ENCODE measurements at regions not wholly inside any gene's neighbourhood (a gene's known extent, or its start where the extent isn't known, plus 50 kb on each side); places are given as distances from the start of the nearest gene placed in this dataset.
"Not testable (repeated sequence)": the region's sequence is repeated elsewhere in the genome, so short reads cannot be mapped to it uniquely, and the experiment has no call there.

DNA sequence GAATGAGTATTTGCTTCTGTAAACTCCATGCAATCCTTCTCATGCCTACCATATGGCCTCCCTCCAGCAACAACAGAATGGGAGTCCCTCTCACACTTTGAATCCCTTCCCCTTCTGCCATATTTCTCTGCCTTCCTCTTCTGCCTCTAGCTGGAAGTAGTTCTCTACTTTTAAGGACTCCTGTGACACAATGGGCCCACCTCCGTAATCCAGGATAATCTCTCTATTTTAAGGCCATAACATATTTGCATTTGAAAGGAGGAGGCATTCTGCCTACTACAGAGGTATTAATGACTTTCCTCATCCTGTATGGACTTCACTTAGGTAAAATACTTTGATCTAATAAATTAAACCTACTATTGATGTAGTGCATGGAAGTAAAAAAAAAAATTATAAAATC lies 155.4 kb upstream of the ITGA1 start:
- H3K36me3 Mint-ChIP-seq (ENCODE audit: low read depth) = no peaks in the 10 kb centered on the region
- H3K9me3 Mint-ChIP-seq = peaks cover 3% of the 10 kb centered on the region
- no peaks in the 10 kb centered on the region for H3K4me1 Mint-ChIP-seq
- TF ChIP-seq, protein P1, sequence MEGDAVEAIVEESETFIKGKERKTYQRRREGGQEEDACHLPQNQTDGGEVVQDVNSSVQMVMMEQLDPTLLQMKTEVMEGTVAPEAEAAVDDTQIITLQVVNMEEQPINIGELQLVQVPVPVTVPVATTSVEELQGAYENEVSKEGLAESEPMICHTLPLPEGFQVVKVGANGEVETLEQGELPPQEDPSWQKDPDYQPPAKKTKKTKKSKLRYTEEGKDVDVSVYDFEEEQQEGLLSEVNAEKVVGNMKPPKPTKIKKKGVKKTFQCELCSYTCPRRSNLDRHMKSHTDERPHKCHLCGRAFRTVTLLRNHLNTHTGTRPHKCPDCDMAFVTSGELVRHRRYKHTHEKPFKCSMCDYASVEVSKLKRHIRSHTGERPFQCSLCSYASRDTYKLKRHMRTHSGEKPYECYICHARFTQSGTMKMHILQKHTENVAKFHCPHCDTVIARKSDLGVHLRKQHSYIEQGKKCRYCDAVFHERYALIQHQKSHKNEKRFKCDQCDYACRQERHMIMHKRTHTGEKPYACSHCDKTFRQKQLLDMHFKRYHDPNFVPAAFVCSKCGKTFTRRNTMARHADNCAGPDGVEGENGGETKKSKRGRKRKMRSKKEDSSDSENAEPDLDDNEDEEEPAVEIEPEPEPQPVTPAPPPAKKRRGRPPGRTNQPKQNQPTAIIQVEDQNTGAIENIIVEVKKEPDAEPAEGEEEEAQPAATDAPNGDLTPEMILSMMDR (IDR thresholded peaks at IDR 0.05; ENCODE audit: unreplicated experiment in 3 of 3) = no peak
- H3K27me3 Mint-ChIP-seq (ENCODE audit: low read depth) = no peaks in the 10 kb centered on the region
- no peak overlapping the region for H3K4me3 Mint-ChIP-seq
- H3K27ac Mint-ChIP-seq = no peak overlapping the region

DNA sequence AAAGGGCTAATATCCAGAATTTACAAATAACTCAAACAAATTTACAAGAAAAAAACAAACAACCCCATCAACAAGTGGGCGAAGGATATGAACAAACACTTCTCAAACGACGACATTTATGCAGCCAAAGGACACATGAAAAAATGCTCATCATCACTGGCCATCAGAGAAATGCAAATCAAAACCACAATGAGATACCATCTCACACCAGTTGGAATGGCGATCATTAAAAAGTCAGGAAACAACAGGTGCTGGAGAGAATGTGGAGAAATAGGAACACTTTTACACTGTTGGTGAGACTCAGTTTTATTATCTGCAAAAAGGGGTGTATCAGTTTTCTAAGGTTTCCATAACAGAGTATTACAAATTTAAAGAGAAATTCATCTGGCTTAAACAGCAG lies 153.5 kb upstream of the ITGA1 start:
- not testable (repeated sequence) for H3K4me3 Mint-ChIP-seq; H3K36me3 Mint-ChIP-seq (ENCODE audit: low read depth); H3K27ac Mint-ChIP-seq; H3K27me3 Mint-ChIP-seq (ENCODE audit: low read depth); H3K9me3 Mint-ChIP-seq; H3K4me1 Mint-ChIP-seq

DNA sequence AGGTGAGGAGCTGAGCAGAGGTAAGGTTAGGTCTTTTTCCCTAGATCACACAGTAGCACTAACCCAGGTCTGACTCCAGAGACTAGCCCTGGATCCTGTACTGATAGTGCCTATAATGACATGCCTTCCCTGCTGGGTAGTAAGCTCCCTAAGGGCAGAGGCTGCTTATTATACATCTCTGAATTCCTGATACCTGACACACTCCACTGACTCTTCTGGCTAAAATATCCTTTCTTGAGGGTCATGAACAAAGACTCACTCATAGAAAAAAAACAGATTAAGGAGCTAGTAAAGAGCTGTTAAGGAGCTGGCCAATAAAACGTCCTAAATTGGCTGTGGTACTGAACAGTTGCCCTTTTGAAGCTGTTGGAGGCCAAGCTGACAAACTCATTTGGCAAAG lies 149.0 kb upstream of the ITGA1 start:
- Mint-ChIP-seq H3K4me3 (no peak overlapping the region), H3K27me3 (ENCODE audit: low read depth) (no peaks in the 10 kb centered on the region), H3K9me3 (peaks cover 14% of the 10 kb centered on the region), H3K27ac (no peak overlapping the region), H3K36me3 (ENCODE audit: low read depth) (no peaks in the 10 kb centered on the region), H3K4me1 (no peaks in the 10 kb centered on the region)
- TF ChIP-seq, protein P1 (IDR thresholded peaks at IDR 0.05; ENCODE audit: unreplicated experiment in 3 of 3) = no peak

DNA sequence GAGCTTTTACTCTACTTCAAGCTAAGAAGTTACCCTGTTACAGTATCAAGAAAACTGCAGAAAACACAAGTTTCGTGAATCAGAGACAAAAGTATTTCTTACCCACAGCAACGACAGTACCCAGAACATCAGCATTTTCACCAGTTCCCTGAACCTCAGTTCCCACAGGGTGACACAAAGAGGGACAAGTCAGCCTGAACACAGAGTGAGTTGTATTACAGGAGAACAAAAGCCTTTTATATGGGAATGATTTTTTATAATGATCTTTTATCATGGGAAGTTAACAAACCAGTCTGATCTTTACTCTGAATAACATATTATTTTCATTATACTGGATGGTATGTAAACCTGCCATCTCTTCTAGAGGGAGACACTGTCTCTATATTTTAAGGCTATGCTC lies 139.0 kb upstream of the ITGA1 start:
- Mint-ChIP-seq H3K36me3 (ENCODE audit: low read depth) (no peaks in the 10 kb centered on the region), H3K4me1 (no peaks in the 10 kb centered on the region), H3K9me3 (peaks cover 22% of the 10 kb centered on the region), H3K27me3 (ENCODE audit: low read depth) (no peaks in the 10 kb centered on the region), H3K4me3 (no peak overlapping the region), H3K27ac (no peak overlapping the region)
- TF ChIP-seq, protein P1 (IDR thresholded peaks at IDR 0.05; ENCODE audit: unreplicated experiment in 3 of 3) = no peak

DNA sequence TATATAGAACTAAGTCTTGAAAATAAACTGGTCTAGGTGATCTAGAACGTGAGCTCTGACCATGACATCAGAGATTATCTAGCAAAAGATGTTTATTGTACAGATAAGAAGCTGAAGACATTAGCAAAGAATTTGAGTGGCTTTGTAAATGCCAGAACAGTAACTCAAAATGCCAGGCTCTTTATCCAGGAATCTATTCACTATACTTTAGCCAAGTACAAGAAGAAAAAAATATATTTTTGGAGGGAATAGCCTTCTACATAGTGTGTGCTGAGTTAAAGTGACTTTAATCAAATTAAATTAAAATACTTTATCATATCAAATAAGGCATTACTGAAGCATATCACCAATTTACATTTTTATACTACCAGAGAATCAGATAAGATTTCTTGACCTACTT lies 132.6 kb upstream of the ITGA1 start:
- Mint-ChIP-seq H3K27me3 (ENCODE audit: low read depth) (no peaks in the 10 kb centered on the region), H3K9me3 (no peaks in the 10 kb centered on the region), H3K36me3 (ENCODE audit: low read depth) (no peaks in the 10 kb centered on the region), H3K4me3 (no peak overlapping the region), H3K27ac (no peak overlapping the region), H3K4me1 (no peaks in the 10 kb centered on the region)
- TF ChIP-seq, protein P1 (IDR thresholded peaks at IDR 0.05; ENCODE audit: unreplicated experiment in 3 of 3) = no peak

DNA sequence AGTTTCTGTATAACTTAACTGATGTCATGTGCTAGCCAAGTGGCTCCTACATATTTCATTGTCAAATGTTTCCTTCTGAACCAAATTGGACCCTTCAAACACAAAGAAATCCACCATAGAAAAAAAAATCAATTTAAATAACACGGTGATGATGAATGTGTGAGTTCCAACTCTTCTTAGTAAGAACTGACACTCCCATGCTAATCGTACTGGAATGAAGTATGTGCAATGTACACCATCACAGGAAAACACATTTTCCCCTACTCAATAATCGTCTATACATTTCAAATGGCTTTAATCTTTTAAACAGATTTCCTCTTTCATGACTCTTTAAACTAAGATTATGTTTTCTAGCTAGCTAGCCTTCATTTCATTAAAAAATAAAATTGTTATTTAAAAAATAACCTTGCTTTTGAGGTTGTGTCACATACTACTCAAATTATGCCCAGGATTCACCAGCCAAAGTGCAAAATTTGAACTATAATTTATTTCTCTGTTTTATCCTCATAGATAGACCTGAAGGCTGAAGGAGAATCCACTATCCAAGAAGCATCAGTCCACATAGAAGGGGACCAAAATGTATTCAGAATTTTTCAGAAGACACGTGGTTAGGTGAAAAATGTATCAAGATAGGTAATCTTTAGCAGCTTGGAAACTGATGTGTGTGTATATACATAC lies 131.0 kb upstream of the ITGA1 start:
- Mint-ChIP-seq H3K4me1 (no peaks in the 10 kb centered on the region), H3K36me3 (ENCODE audit: low read depth) (no peaks in the 10 kb centered on the region), H3K27ac (no peak overlapping the region), H3K9me3 (no peaks in the 10 kb centered on the region), H3K4me3 (no peak overlapping the region), H3K27me3 (ENCODE audit: low read depth) (no peaks in the 10 kb centered on the region)
- TF ChIP-seq, protein P1 (IDR thresholded peaks at IDR 0.05; ENCODE audit: unreplicated experiment in 3 of 3) = no peak

Data from nephron (organoid).